Epithelial cell of esophagus (primary cell): ENCODE measurements at regions not wholly inside any gene's neighbourhood (a gene's known extent, or its start where the extent isn't known, plus 50 kb on each side); places are given as distances from the start of the nearest gene placed in this dataset.
"Not testable (repeated sequence)": the region's sequence is repeated elsewhere in the genome, so short reads cannot be mapped to it uniquely, and the experiment has no call there.

Experiments used
- DNase-seq: peaks from one replicate; pipeline ENCODE4 v3.0.0; 2010; ENCODE audit warnings: low read depth
- H3K4me3 ChIP-seq: 2 replicates; pipeline ENCODE4 v1.5.1; 2011; ENCODE audit warnings: mild to moderate bottlenecking, low read length, control low read depth
- TF ChIP-seq, protein P1 (sequence below): IDR thresholded peaks from 2 replicates; pipeline ENCODE4 v1.5.1; 2011; ENCODE audit warnings: low read depth, mild to moderate bottlenecking, low read length, control low read depth, inconsistent platforms; ENCODE audit not compliant: insufficient read depth; ENCODE audit errors: missing control alignments

- DNase-seq, result no peak
- TF ChIP-seq, protein P1, sequence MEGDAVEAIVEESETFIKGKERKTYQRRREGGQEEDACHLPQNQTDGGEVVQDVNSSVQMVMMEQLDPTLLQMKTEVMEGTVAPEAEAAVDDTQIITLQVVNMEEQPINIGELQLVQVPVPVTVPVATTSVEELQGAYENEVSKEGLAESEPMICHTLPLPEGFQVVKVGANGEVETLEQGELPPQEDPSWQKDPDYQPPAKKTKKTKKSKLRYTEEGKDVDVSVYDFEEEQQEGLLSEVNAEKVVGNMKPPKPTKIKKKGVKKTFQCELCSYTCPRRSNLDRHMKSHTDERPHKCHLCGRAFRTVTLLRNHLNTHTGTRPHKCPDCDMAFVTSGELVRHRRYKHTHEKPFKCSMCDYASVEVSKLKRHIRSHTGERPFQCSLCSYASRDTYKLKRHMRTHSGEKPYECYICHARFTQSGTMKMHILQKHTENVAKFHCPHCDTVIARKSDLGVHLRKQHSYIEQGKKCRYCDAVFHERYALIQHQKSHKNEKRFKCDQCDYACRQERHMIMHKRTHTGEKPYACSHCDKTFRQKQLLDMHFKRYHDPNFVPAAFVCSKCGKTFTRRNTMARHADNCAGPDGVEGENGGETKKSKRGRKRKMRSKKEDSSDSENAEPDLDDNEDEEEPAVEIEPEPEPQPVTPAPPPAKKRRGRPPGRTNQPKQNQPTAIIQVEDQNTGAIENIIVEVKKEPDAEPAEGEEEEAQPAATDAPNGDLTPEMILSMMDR, result no peak
- no peak overlapping the region for H3K4me3 ChIP-seq
These were observed 827.6 kb upstream of the AUTS2 start for GRCh38 chr7:68770649-68771048.

- no peak overlapping the region for H3K4me3 ChIP-seq
- no peak for DNase-seq
- TF ChIP-seq, protein P1, result no peak
These were observed 821.9 kb upstream of the AUTS2 start for GRCh38 chr7:68776326-68776725.

DNA sequence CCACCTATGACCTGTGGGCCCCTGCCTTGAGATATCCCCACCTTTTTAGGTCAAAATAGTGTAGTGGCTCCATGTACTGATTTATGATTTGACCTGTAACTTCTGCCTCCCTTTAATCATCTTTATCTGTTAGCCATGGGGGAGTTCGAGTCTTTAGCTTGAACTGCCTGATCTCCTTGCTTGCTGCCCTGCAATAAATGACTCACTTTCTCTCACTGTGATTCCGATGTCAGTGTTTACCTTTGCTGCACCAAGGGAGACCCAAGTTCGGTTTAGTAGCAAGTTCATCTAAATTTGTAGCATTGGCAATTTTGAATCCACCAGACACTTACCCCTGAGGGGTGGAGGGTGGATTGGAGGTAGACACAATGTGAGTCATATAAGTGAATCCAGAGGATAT, 814.6 kb upstream of the AUTS2 start:
- no peak overlapping the region for H3K4me3 ChIP-seq
- DNase-seq, result no peak
- TF ChIP-seq, protein P1, result no peak

GRCh38 chr7:68785036-68785435, 813.2 kb upstream of the AUTS2 start:
- no peak overlapping the region for H3K4me3 ChIP-seq
- DNase-seq, result no peak
- TF ChIP-seq, protein P1, result no peak

GRCh38 chr7:68787566-68787965, 810.7 kb upstream of the AUTS2 start:
- H3K4me3 ChIP-seq, result no peak overlapping the region

DNA sequence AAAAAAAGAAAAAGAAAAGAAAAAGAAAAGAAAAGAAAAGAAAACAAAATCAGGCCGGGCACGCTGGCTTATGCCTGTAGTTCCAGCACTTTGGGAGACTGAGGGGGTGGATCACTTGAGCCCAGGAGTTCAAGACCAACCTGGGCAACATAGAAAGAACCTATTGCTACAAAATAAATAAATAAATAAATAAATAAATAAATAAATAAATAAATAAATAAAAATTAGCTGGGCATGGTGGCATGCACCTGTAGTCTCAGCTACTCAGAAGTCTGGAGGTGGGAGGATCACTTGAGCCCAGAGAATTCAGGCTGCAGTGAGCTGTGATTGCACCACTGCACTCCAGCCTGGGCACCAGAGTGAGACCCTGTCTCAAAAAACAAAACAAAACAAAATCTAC, 809.7 kb upstream of the AUTS2 start:
- not testable (repeated sequence) for H3K4me3 ChIP-seq, DNase-seq

More at GRCh38 chr7:68787566-68787965, 810.7 kb upstream of the AUTS2 start:
- TF ChIP-seq, protein P1, result no peak
- no peak for DNase-seq

DNA sequence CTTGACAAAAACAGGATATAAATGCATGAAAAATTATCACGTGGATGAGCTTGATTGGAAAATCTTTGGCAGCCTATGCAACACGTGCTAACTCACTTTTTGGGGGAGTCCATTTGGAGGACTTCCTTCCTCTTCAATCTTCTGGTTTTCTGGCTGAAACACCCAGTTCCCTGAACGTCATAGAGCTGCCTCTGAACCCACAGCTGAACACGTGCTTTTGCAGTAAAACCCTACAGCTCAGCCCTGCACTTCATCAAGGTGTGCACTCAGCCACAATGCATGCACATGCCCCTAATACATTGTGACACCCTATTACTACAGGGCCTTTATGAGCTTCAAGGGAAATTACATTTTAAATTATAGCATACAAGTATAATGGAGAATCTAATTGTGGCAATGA, 808.7 kb upstream of the AUTS2 start:
- H3K4me3 ChIP-seq, result no peak overlapping the region
- DNase-seq, result no peak
- TF ChIP-seq, protein P1, result no peak

GRCh38 chr7:68792351-68792750, 805.9 kb upstream of the AUTS2 start:
- no peak for DNase-seq
- TF ChIP-seq, protein P1, result no peak
- H3K4me3 ChIP-seq, result no peak overlapping the region
